ENCODE measurements at regions not wholly inside any gene's neighbourhood (a gene's known extent, or its start where the extent isn't known, plus 50 kb on each side); places are given as distances from the start of the nearest gene placed in this dataset.

DNA sequence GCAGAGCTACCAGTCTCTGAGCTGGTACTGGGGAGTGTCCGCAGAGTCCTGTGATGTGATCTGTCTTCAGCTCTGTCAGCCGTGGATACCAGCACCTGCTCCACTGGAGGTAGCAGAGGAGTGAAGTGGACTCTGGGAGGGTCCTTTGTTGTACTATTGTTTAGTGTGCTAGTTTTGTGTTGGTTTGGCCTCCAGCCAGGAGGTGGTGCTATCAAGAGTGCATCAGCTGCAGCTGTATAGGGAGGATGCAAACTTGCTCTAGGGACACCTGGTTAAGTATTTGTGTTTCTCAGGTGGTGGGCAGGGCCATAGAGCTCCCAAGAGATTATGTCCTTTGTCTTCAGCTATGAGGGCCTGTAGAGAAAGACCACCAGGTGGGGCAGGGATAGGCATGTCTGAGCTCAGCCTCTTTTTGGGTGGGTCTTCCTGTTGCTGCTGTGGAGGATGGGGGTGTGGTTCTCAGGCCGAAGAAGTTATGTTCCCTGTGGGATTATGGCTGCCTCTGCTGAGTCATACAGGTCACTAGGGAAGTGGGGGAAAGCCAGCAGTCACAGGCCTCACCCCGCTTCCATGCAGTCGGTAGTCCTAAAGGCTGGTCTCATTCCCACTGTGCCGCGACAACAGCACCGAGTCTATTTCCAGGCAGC is 443.2 kb upstream of the TBL1XR1 start:
- H3K4me1 ChIP-seq (ENCODE audit: insufficient read depth, low read length): no peaks in the 10 kb centered on the region
- no TSS peak for BruUV-seq (replicated peaks)
- H3K9me2 ChIP-seq (replicated peaks; ENCODE audit: low read length): no peaks in the 10 kb centered on the region
- POLR2A ChIA-PET (ENCODE audit: unreplicated experiment): interaction anchor here (0.5 kb wide), 1 partner anchor 178 kb away, joined by 9 read pairs; no protein-coding TSS in a partner anchor
- H3K79me2 ChIP-seq (ENCODE audit: low read length): no peaks in the 10 kb centered on the region
- no peak overlapping the region for H2AFZ ChIP-seq (ENCODE audit: low read length)
- H3K9ac ChIP-seq (ENCODE audit: low read length): no peak overlapping the region
- no peaks in the 10 kb centered on the region for H3K27me3 ChIP-seq (ENCODE audit: low read length)
- ATAC-seq (no peak), DNase-seq (no peak)
- H3K4me2 ChIP-seq (ENCODE audit: low read length): no peak overlapping the region
- H3K36me3 ChIP-seq (ENCODE audit: low read depth, low read length): no peaks in the 10 kb centered on the region
- TF ChIP-seq EZH2 (IDR thresholded peaks at IDR 0.05; ENCODE audit: low read length, unreplicated experiment) (no peak), EZH2phosphoT487 (IDR thresholded peaks at IDR 0.05; ENCODE audit: borderline replicate concordance, low read length) (no peak)
- TF ChIP-seq, protein P1, sequence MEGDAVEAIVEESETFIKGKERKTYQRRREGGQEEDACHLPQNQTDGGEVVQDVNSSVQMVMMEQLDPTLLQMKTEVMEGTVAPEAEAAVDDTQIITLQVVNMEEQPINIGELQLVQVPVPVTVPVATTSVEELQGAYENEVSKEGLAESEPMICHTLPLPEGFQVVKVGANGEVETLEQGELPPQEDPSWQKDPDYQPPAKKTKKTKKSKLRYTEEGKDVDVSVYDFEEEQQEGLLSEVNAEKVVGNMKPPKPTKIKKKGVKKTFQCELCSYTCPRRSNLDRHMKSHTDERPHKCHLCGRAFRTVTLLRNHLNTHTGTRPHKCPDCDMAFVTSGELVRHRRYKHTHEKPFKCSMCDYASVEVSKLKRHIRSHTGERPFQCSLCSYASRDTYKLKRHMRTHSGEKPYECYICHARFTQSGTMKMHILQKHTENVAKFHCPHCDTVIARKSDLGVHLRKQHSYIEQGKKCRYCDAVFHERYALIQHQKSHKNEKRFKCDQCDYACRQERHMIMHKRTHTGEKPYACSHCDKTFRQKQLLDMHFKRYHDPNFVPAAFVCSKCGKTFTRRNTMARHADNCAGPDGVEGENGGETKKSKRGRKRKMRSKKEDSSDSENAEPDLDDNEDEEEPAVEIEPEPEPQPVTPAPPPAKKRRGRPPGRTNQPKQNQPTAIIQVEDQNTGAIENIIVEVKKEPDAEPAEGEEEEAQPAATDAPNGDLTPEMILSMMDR (conservative IDR thresholded peaks at IDR 0.05; ENCODE audit: low read depth, low read length): no peak
- H3F3A ChIP-seq (ENCODE audit: low read length, unreplicated experiment): no peaks in the 10 kb centered on the region
- no peak overlapping the region for H3K4me3 ChIP-seq (ENCODE audit: low read length)
- intact Hi-C loops (cut with micrococcal nuclease): no loop called here
- no peaks in the 10 kb centered on the region for H3K9me3 ChIP-seq (ENCODE audit: low read length)
- CTCF ChIA-PET: no interaction called here
- no peak overlapping the region for H3K27ac ChIP-seq (ENCODE audit: low read length)
- no peaks in the 10 kb centered on the region for H4K20me1 ChIP-seq (ENCODE audit: low read length)

DNA sequence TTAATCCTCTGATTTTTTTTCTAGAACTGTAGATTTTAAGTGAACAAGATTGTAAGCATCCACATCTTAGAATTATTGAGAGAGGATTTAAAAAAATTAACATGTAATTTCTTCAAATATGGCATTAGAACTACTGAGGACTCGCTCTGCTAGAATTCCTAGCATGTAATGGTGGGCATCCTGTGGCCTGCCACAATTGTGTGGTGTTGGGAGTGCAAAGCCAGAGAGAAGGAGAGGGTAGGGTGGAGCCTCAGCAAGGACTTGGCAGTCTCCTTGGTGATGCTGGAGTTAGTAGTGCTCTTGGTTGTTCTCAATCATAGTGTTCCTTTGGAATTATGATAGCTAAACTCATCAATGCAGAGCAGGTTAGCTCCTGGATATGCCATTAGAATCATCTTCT is 443.9 kb upstream of the TBL1XR1 start:
- Histone ChIP-seq H3K27ac (ENCODE audit: low read length) (no peak overlapping the region), H3K9ac (ENCODE audit: low read length) (no peak overlapping the region), H3F3A (ENCODE audit: low read length, unreplicated experiment) (no peaks in the 10 kb centered on the region), H3K36me3 (ENCODE audit: low read depth, low read length) (no peaks in the 10 kb centered on the region), H3K4me1 (ENCODE audit: insufficient read depth, low read length) (no peaks in the 10 kb centered on the region), H2AFZ (ENCODE audit: low read length) (no peak overlapping the region), H3K9me2 (replicated peaks; ENCODE audit: low read length) (no peaks in the 10 kb centered on the region), H3K4me3 (ENCODE audit: low read length) (no peak overlapping the region), H3K4me2 (ENCODE audit: low read length) (no peak overlapping the region), H3K27me3 (ENCODE audit: low read length) (no peaks in the 10 kb centered on the region), H4K20me1 (ENCODE audit: low read length) (no peaks in the 10 kb centered on the region), H3K79me2 (ENCODE audit: low read length) (no peaks in the 10 kb centered on the region), H3K9me3 (ENCODE audit: low read length) (no peaks in the 10 kb centered on the region)
- ChIA-PET CTCF (no interaction called here), POLR2A (ENCODE audit: unreplicated experiment) (no interaction called here)
- TF ChIP-seq EZH2 (IDR thresholded peaks at IDR 0.05; ENCODE audit: low read length, unreplicated experiment): no peak
- TF ChIP-seq, protein P1 (conservative IDR thresholded peaks at IDR 0.05; ENCODE audit: low read depth, low read length): no peak
- TF ChIP-seq EZH2phosphoT487 (IDR thresholded peaks at IDR 0.05; ENCODE audit: borderline replicate concordance, low read length): no peak
- intact Hi-C loops (cut with micrococcal nuclease): no loop called here
- BruUV-seq (replicated peaks): no TSS peak
- ATAC-seq (no peak), DNase-seq (no peak)

DNA sequence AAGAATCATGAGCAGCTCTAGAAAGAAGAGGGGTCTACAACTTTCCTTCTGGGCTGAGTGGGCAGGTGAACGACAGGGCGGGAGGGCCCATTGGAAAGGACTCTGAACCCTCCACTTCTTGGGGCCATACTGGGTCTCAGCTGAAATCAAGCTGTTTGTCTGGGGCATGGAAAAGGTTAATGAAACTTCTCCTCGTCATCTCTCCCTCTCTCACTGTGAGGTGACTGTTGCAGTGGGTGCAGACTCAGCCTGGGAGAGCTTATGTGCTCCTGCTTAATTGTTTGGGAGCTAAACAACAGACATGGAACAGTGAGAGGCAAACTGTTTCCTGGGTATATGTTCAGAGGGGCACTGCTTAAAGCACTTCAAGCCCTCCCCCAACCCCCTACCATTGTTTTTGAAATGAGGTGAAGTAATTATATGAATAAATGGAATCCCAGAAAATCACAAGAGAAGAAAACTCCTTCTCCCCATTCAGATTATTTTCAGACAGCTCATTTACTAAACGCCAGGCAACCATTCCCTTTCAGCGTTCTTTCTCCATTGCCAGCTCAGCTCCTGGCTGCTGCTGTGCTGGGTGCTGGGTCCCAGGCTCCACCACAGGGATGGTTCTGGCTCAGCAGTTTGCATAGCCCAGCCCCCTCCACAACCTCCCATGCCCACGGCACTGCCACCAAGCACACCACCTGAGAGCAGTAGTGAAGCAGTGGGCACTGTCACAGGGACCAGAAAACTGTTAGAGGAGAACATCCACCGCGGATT is 444.9 kb upstream of the TBL1XR1 start:
- Histone ChIP-seq H4K20me1 (ENCODE audit: low read length) (no peaks in the 10 kb centered on the region), H3K9ac (ENCODE audit: low read length) (no peak overlapping the region), H3K4me3 (ENCODE audit: low read length) (no peak overlapping the region), H3K36me3 (ENCODE audit: low read depth, low read length) (no peaks in the 10 kb centered on the region), H3K4me2 (ENCODE audit: low read length) (no peak overlapping the region), H3K27ac (ENCODE audit: low read length) (no peak overlapping the region), H3K27me3 (ENCODE audit: low read length) (no peaks in the 10 kb centered on the region), H2AFZ (ENCODE audit: low read length) (no peak overlapping the region), H3F3A (ENCODE audit: low read length, unreplicated experiment) (no peaks in the 10 kb centered on the region), H3K9me3 (ENCODE audit: low read length) (no peaks in the 10 kb centered on the region), H3K9me2 (replicated peaks; ENCODE audit: low read length) (no peaks in the 10 kb centered on the region), H3K4me1 (ENCODE audit: insufficient read depth, low read length) (no peaks in the 10 kb centered on the region), H3K79me2 (ENCODE audit: low read length) (no peaks in the 10 kb centered on the region)
- POLR2A ChIA-PET (ENCODE audit: unreplicated experiment): no interaction called here
- CTCF ChIA-PET: no interaction called here
- no TSS peak for BruUV-seq (replicated peaks)
- no peak for ATAC-seq
- TF ChIP-seq EZH2phosphoT487 (IDR thresholded peaks at IDR 0.05; ENCODE audit: borderline replicate concordance, low read length): no peak
- intact Hi-C loops (cut with micrococcal nuclease): no loop called here
- DNase-seq: no peak

All from PC-3 (cell line).